Liver (tissue), 8 donors: ENCODE measurements at regions not wholly inside any gene's neighbourhood (a gene's known extent, or its start where the extent isn't known, plus 50 kb on each side); places are given as distances from the start of the nearest gene placed in this dataset.

ENCODE experiments used
- DNase-seq: peaks from one replicate; pipeline ENCODE4 v3.0.0-alpha.2; 2017; ENCODE audit warnings: low spot score
- H3K27ac ChIP-seq, 2 donors: one replicate each; pipeline ENCODE4 v1.7.0; 2013; ENCODE audit warnings: inconsistent platforms in 2 of 2, low read length in 2 of 2, control low read depth in 1 of 2, low read depth in 1 of 2, mild to moderate bottlenecking in 1 of 2
- H3K27me3 ChIP-seq, 4 donors: one replicate each; pipeline versions ENCODE4 v1.6.1 to v1.7.0; 2013; ENCODE audit warnings: low read length in 3 of 4, inconsistent platforms in 1 of 4, mild to moderate bottlenecking in 1 of 4, moderate library complexity in 1 of 4; ENCODE audit not compliant: control insufficient read depth in 4 of 4, insufficient read depth in 4 of 4
- H3K36me3 ChIP-seq, 4 donors: one replicate each; pipeline versions ENCODE4 v1.6.1 to v1.7.0; 2013; ENCODE audit warnings: low read length in 3 of 4, mild to moderate bottlenecking in 3 of 4, low read depth in 1 of 4, moderate library complexity in 1 of 4; ENCODE audit not compliant: control insufficient read depth in 4 of 4, insufficient read depth in 3 of 4
- H3K4me1 ChIP-seq, 4 donors: one replicate each; pipeline versions ENCODE4 v1.6.1 to v1.7.0; 2013; ENCODE audit warnings: low read length in 3 of 4, mild to moderate bottlenecking in 3 of 4, moderate library complexity in 1 of 4; ENCODE audit not compliant: control insufficient read depth in 4 of 4, insufficient read depth in 4 of 4
- H3K4me3 ChIP-seq, 3 donors: one replicate each; pipeline versions ENCODE4 v1.6.1 to v1.7.0; 2013; ENCODE audit warnings: low read length in 3 of 3, control low read depth in 1 of 3, low read depth in 1 of 3, mild to moderate bottlenecking in 1 of 3
- H3K9ac ChIP-seq, 2 donors: one replicate each; pipeline ENCODE4 v1.7.0; 2013; ENCODE audit warnings: low read length in 2 of 2, mild to moderate bottlenecking in 2 of 2, moderate library complexity in 2 of 2, control low read depth in 1 of 2, low read depth in 1 of 2
- H3K9me3 ChIP-seq, 4 donors: one replicate each; pipeline versions ENCODE4 v1.6.1 to v1.7.0; 2013; ENCODE audit warnings: low read length in 3 of 4; ENCODE audit not compliant: control insufficient read depth in 4 of 4
- ATF3 ChIP-seq: IDR thresholded peaks from 2 replicates; pipeline ENCODE4 v1.6.1; 2016; ENCODE audit warnings: antibody characterized with exemption
- CTCF ChIP-seq: fragments of 150-350 bp; IDR thresholded peaks from 2 replicates; pipeline ENCODE4 v1.5.1; 2017; ENCODE audit warnings: improper control_type of control experiment, low read depth, low read length; ENCODE audit not compliant: missing input control
- EGR1 ChIP-seq, 2 donors: IDR thresholded peaks; 2 replicates each; pipeline ENCODE4 v1.6.1; 2016 to 2018; ENCODE audit warnings: antibody characterized with exemption in 2 of 2, low read depth in 2 of 2
- FOXA1 ChIP-seq: IDR thresholded peaks from 2 replicates; pipeline ENCODE4 v1.6.1; 2016; ENCODE audit warnings: antibody characterized with exemption
- FOXA2 ChIP-seq: IDR thresholded peaks from 2 replicates; pipeline ENCODE4 v1.6.1; 2016; ENCODE audit warnings: antibody characterized with exemption
- GABPA ChIP-seq, 2 donors: IDR thresholded peaks in 1 of 2; conservative IDR thresholded peaks in 1 of 2; 2 replicates each; pipeline ENCODE4 v1.6.1; 2016; ENCODE audit warnings: antibody characterized with exemption in 2 of 2, mild to moderate bottlenecking in 1 of 2, moderate library complexity in 1 of 2
- HNF4A ChIP-seq, 2 donors: conservative IDR thresholded peaks; 2 replicates each; pipeline ENCODE4 v1.6.1; 2016; ENCODE audit warnings: antibody characterized with exemption in 2 of 2, mild to moderate bottlenecking in 2 of 2
- HNF4G ChIP-seq: IDR thresholded peaks from 2 replicates; pipeline ENCODE4 v1.6.1; 2016; ENCODE audit warnings: antibody characterized with exemption
- JUND ChIP-seq, 2 donors: IDR thresholded peaks; 2 replicates each; pipeline ENCODE4 v1.6.1; 2016; ENCODE audit warnings: antibody characterized with exemption in 2 of 2
- MAX ChIP-seq: IDR thresholded peaks from 2 replicates; pipeline ENCODE4 v1.6.1; 2016; ENCODE audit warnings: antibody characterized with exemption
- NR2F2 ChIP-seq: IDR thresholded peaks from 2 replicates; pipeline ENCODE4 v1.6.1; 2016; ENCODE audit warnings: antibody characterized with exemption
- RAD21 ChIP-seq, 2 donors: IDR thresholded peaks; 2 replicates each; pipeline ENCODE4 v1.6.1; 2016; ENCODE audit warnings: antibody characterized with exemption in 2 of 2, mild to moderate bottlenecking in 2 of 2
- REST ChIP-seq: IDR thresholded peaks from 2 replicates; pipeline ENCODE4 v1.6.1; 2016; ENCODE audit warnings: antibody characterized with exemption, mild to moderate bottlenecking
- RXRA ChIP-seq, 2 donors: IDR thresholded peaks; 2 replicates each; pipeline ENCODE4 v1.6.1; 2017 to 2018; ENCODE audit warnings: antibody characterized with exemption in 2 of 2, mild to moderate bottlenecking in 1 of 2
- SP1 ChIP-seq: IDR thresholded peaks from 2 replicates; pipeline ENCODE4 v1.6.1; 2018; ENCODE audit warnings: antibody characterized with exemption, mild to moderate bottlenecking
- TAF1 ChIP-seq: conservative IDR thresholded peaks from 2 replicates; pipeline ENCODE4 v1.6.1; 2016; ENCODE audit warnings: antibody characterized with exemption, mild to moderate bottlenecking
- YY1 ChIP-seq: IDR thresholded peaks from 2 replicates; pipeline ENCODE4 v1.6.1; 2016; ENCODE audit warnings: antibody characterized with exemption, mild to moderate bottlenecking
- ZBTB33 ChIP-seq: IDR thresholded peaks from 2 replicates; pipeline ENCODE4 v1.6.1; 2016; ENCODE audit warnings: antibody characterized with exemption
- WGBS: extraction: QIAGEN DNeasy Blood & Tissue Kit; methylation state at CpG from one replicate; pipeline ENCODE4 v1.1.7; 2013; 5-methylcytosine and 5-hydroxymethylcytosine counted together
- donor health status: healthy.
- donor health status: healthy.
- donor health status: healthy.
- donor health status: healthy.
- donor health status: healthy.

GRCh38 chrX:146355440-146355839 is 454.1 kb upstream of the CXorf51B start:
- TF ChIP-seq MAX (no peak), YY1 (no peak), EGR1 (IDR thresholded peaks at IDR 0.05; ENCODE audit: low read depth in 2 of 2) (no peak), FOXA2 (no peak), ZBTB33 (no peak), FOXA1 (no peak), ATF3 (no peak), RAD21 (IDR thresholded peaks at IDR 0.05) (no peak), HNF4G (no peak), TAF1 (no peak), CTCF (no peak), SP1 (no peak), NR2F2 (no peak)
- Histone ChIP-seq H3K27me3 (no peaks in the 10 kb centered on the region), H3K4me1 (no peaks in the 10 kb centered on the region), H3K9ac (no peak overlapping the region), H3K27ac (no peak overlapping the region), H3K9me3 (no peaks in the 10 kb centered on the region), H3K36me3 (no peaks in the 10 kb centered on the region), H3K4me3 (no peak overlapping the region)
- no peak for DNase-seq

GRCh38 chrX:146363919-146364318 is 445.7 kb upstream of the CXorf51B start:
- Histone ChIP-seq H3K4me3 (no peak overlapping the region), H3K27ac (no peak overlapping the region), H3K27me3 (no peaks in the 10 kb centered on the region), H3K9ac (no peak overlapping the region), H3K36me3 (no peaks in the 10 kb centered on the region), H3K9me3 (no peaks in the 10 kb centered on the region), H3K4me1 (no peaks in the 10 kb centered on the region)
- WGBS: 79% methylated on average over 4 of the region's 4 CpGs
- TF ChIP-seq HNF4A (conservative IDR thresholded peaks at IDR 0.05) (no peak), RAD21 (IDR thresholded peaks at IDR 0.05) (no peak), HNF4G (no peak), FOXA2 (no peak), JUND (IDR thresholded peaks at IDR 0.05) (no peak), MAX (no peak), FOXA1 (no peak), TAF1 (no peak), NR2F2 (no peak), EGR1 (IDR thresholded peaks at IDR 0.05; ENCODE audit: low read depth in 2 of 2) (no peak), GABPA (IDR thresholded peaks at IDR 0.05 in 1 of 2, conservative IDR thresholded peaks at IDR 0.05 in 1 of 2) (no peak), SP1 (no peak), RXRA (IDR thresholded peaks at IDR 0.05) (no peak), YY1 (no peak), CTCF (no peak), REST (no peak), ZBTB33 (no peak), ATF3 (no peak)
- no peak for DNase-seq
